GM12892 (cell line): ENCODE measurements at regions not wholly inside any gene's neighbourhood (a gene's known extent, or its start where the extent isn't known, plus 50 kb on each side); places are given as distances from the start of the nearest gene placed in this dataset.

ENCODE experiments used
- POLR2A ChIP-seq: IDR thresholded peaks from 2 replicates; pipeline ENCODE4 v1.6.1; 2011; ENCODE audit warnings: low read depth, low read length, control low read depth
- POLR2AphosphoS5 ChIP-seq: IDR thresholded peaks from 2 replicates; pipeline ENCODE4 v1.6.1; 2011; ENCODE audit warnings: low read depth, low read length, control low read depth
- TAF1 ChIP-seq: IDR thresholded peaks from 2 replicates; pipeline ENCODE4 v1.6.1; 2011; ENCODE audit warnings: low read depth, mild to moderate bottlenecking, control low read depth, low read length, borderline replicate concordance

GRCh38 chr21:32900814-32901213, 124.9 kb upstream of the OLIG2 start:
- TF ChIP-seq POLR2AphosphoS5 (no peak), POLR2A (no peak), TAF1 (no peak)
